AG04449 (cell line): ENCODE measurements at regions not wholly inside any gene's neighbourhood (a gene's known extent, or its start where the extent isn't known, plus 50 kb on each side); places are given as distances from the start of the nearest gene placed in this dataset.

Source experiments
- CTCF ChIA-PET: fragments of 350-600 bp; formaldehyde crosslinking; extraction: SDS; loops from one replicate; lab custom pipeline; 2021; ENCODE audit warnings: antibody characterized with exemption; lab: Yijun Ruan, JAX
- POLR2A ChIA-PET: fragments of 400-600, 350-600 bp; formaldehyde crosslinking; extraction: SDS; loops from one replicate; lab custom pipeline; 2020; ENCODE audit warnings: antibody characterized with exemption, inconsistent platforms; lab: Yijun Ruan, JAX
- DNase-seq: peaks from one replicate; pipeline ENCODE4 v3.0.0-alpha.2; 2010; ENCODE audit warnings: low read depth, low spot score
- H3K4me3 ChIP-seq: 2 replicates; pipeline ENCODE4 v1.5.1; 2011; ENCODE audit warnings: low read depth, mild to moderate bottlenecking, control low read depth, low read length
- CTCF ChIP-seq: IDR thresholded peaks from one replicate; pipeline ENCODE4 v1.5.1; 2011; ENCODE audit warnings: mild to moderate bottlenecking, moderate library complexity, low read length, control low read depth, inconsistent platforms; ENCODE audit not compliant: insufficient read depth; ENCODE audit errors: missing control alignments

GRCh38 chr5:88660947-88661805 lies 221.8 kb downstream of the MEF2C start:
- H3K4me3 ChIP-seq, result peak overlapping the region; percentile 56
- ChIA-PET CTCF (interaction anchor here (1.5 to 4.2 kb wide), 2 partner anchors 19 to 880 kb away, joined by 4 to 17 read pairs; no protein-coding TSS in a partner anchor), POLR2A (no interaction called here)
- no peak for TF ChIP-seq CTCF
- no peak for DNase-seq

GRCh38 chr5:88660264-88660946 lies 222.6 kb downstream of the MEF2C start:
- ChIA-PET POLR2A (no interaction called here), CTCF (interaction anchor here (1.5 to 4.2 kb wide), 3 partner anchors 20 to 879 kb away, joined by 4 to 17 read pairs (median 5); no protein-coding TSS in a partner anchor)
- no peak for TF ChIP-seq CTCF
- DNase-seq, result no peak
- peak overlapping the region; percentile 56 for H3K4me3 ChIP-seq

DNA sequence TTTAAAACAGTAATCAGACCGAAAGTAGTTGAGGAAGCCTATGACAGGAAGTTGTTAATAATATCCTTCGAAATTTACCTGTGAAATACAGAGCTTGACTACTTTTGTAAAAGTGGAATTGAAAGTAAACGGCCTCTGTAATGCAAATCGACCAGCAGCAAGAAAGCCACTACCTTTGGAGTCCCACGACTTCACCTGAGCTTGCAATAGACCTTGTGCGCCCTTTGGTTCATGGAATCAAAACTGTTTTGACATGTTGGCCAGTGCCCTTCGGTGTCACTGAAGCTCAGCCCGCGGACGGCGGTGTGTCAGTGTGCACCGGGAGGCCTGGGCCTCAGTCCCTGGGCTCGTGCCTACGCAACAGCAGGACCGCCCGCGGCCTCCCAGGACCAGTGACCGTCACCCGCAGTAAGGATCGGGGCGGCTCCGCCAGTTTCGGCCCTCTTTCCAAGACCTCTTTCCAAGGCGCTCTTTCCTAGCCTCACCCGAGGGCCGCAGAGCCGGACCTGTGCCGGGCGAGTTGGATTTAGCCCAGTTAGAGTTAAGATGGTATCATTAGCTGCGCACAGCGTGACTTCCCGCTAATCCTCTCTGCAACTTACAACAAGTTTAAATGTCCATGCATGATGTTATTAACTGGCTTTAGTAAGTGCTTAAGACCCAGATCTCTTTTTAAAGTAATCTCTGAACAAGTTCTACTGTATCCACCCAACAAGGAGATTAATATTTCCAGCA lies 223.3 kb downstream of the MEF2C start:
- POLR2A ChIA-PET, result no interaction called here
- CTCF ChIA-PET, result interaction anchor here (0.9 to 4.2 kb wide), 4 partner anchors 18 to 878 kb away, joined by 3 to 17 read pairs (median 4); no protein-coding TSS in a partner anchor
- H3K4me3 ChIP-seq, result no peak overlapping the region
- TF ChIP-seq CTCF, result no peak
- no peak for DNase-seq

DNA sequence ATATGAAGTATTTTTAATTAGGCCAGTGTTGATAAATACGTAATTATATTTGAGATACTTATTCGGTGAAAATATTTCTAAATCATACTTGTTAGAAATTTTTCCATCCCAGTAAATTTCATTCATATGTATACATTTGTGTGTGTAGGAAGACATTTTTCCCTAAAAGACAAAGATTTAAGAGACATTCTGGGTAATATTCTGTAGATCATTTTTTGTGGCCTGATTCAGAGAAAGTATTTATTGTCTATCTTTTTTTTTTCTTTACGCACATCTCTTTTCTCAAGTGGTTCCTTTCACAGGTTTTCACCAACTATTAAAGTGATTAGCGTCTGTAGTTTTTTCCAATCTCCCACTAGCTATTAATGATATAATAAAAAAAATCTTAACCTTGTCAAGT lies 224.1 kb downstream of the MEF2C start:
- no peak for TF ChIP-seq CTCF
- no peak for DNase-seq
- no peak overlapping the region for H3K4me3 ChIP-seq
- ChIA-PET POLR2A (no interaction called here), CTCF (interaction anchor here (0.9 to 4.2 kb wide), 3 partner anchors 18 to 32 kb away, joined by 3 to 17 read pairs (median 5); no protein-coding TSS in a partner anchor)

DNA sequence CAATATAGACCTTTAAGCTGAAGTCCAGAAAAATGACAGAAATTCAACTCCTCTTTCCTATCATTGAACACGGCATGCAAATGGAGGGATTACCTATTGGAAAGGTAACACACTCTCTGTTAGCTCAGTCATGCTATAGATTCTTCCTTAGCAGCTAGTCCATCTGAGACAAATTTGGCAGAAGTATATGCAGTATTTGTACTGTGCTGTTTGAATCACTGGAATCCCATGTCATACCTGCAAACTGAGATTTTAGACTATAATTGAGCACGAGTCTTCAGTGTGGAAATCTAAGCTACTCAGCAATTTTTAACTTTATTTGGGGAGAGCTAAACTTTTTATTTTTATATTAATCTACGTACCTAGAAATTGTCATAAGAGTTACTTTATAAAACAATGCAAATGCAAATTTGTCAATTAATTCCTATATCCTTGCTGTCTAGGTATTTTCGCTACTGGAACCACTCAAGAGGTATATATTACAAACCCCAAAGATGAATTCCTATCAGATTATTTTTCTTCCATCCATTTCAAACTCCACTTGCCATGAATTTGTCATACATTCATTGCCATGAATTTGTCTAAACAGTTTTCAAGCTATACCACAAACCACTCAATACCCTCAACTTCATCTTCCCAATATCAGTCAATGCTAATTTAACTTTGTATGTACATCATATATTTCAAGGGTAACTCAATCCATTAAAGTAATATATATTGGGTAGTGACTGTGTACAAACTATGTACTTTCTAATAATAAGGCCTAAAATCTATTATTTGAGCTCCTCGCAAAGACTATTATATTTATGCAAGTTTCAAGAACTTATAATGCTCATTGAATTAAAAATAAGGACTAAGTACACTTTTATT lies 224.8 kb downstream of the MEF2C start:
- TF ChIP-seq CTCF, result no peak
- POLR2A ChIA-PET, result no interaction called here
- no peak for DNase-seq
- CTCF ChIA-PET, result interaction anchor here (4.2 kb wide), 1 partner anchor 22 kb away, joined by 17 read pairs; no protein-coding TSS in a partner anchor
- no peak overlapping the region for H3K4me3 ChIP-seq
